ENCODE measurements at regions not wholly inside any gene's neighbourhood (a gene's known extent, or its start where the extent isn't known, plus 50 kb on each side); places are given as distances from the start of the nearest gene placed in this dataset.

GRCh38 chr6:146886587-146887446 is 288.0 kb downstream of the ADGB start (continued):
- TF ChIP-seq FLYWCH1 (CRISPR knock-in tag; IDR thresholded peaks at IDR 0.05) (no peak), ARHGAP35 (CRISPR knock-in tag; IDR thresholded peaks at IDR 0.05; ENCODE audit: borderline replicate concordance) (no peak)

GRCh38 chr6:146887447-146888077 is 288.8 kb downstream of the ADGB start:
- CTCF ChIA-PET (ENCODE audit: low intra/inter-chr PET ratio, low total read pairs): no interaction called here
- Histone ChIP-seq H3K36me3 (replicated peaks in 1 of 2; ENCODE audit: control insufficient read depth in 1 of 2, insufficient read depth in 2 of 2, low read length in 2 of 2) (no peaks in the 10 kb centered on the region), H3K4me2 (ENCODE audit: low read depth, low read length) (0 out of 2 replicates have a peak overlapping the region, but pooled peaks have one; percentile 5), H3K9me3 (ENCODE audit: low read length) (no peaks in the 10 kb centered on the region), H3K27ac (ENCODE audit: extremely low read length, insufficient read depth, low read length) (no peak overlapping the region), H4K20me1 (ENCODE audit: insufficient read depth, low read length) (no peaks in the 10 kb centered on the region), H3K9ac (ENCODE audit: insufficient read depth, low read depth, low read length) (no peak overlapping the region), H2AFZ (ENCODE audit: low read length) (no peak overlapping the region), H3K27me3 (ENCODE audit: control insufficient read depth in 1 of 2, insufficient read depth in 2 of 2, low read length in 2 of 2) (no peaks in the 10 kb centered on the region), H3K4me1 (ENCODE audit: insufficient read depth, low read length) (peaks cover 10% of the 10 kb centered on the region; the same call in 1 of the 2 replicates), H3K79me2 (ENCODE audit: insufficient read depth, low read length) (no peaks in the 10 kb centered on the region), H3K4me3 (replicated peaks in 1 of 3; ENCODE audit: insufficient read depth in 1 of 3, low read depth in 2 of 3, low read length in 3 of 3) (no peak overlapping the region)
- POLR2A ChIA-PET: no interaction called here
- WGBS (ENCODE audit: low lambda C conversion rate): 37% methylated on average over 7 of the region's 7 CpGs
- FAIRE-seq: peak; percentile 23
- intact Hi-C loops (cut with micrococcal nuclease; ENCODE audit: unreplicated experiment) (no loop called here), in situ Hi-C loops (cut with HindIII; ENCODE audit: extremely low pct_ligation_motif_present, low pct_unique_long_range_greater_than_20kb) (no loop called here)
- DNase-seq (ENCODE audit: low spot score): peak; percentile 11
- peak; percentile 34; the same call in 2 of the 3 replicates for ATAC-seq
- BruUV-seq (replicated peaks): no TSS peak
- no peak for TF ChIP-seq ZNF512B (CRISPR knock-in tag; IDR thresholded peaks at IDR 0.05; ENCODE audit: borderline replicate concordance)
- TF ChIP-seq CEBPB (IDR thresholded peaks at IDR 0.05; ENCODE audit: borderline replicate concordance, low read depth, low read length): peak; percentile 84
- no peak for TF ChIP-seq ARNT2 (CRISPR knock-in tag; IDR thresholded peaks at IDR 0.05; ENCODE audit: low read depth)
- TF ChIP-seq SIN3B (IDR thresholded peaks at IDR 0.05; ENCODE audit: low read length): no peak
- TF ChIP-seq CEBPG (CRISPR knock-in tag; IDR thresholded peaks at IDR 0.05): peak; percentile 88
- TF ChIP-seq ZNF878 (CRISPR knock-in tag; IDR thresholded peaks at IDR 0.05): no peak
- no peak for TF ChIP-seq ARHGAP35 (CRISPR knock-in tag; IDR thresholded peaks at IDR 0.05; ENCODE audit: borderline replicate concordance)
- no peak for TF ChIP-seq SKI (IDR thresholded peaks at IDR 0.05; ENCODE audit: partially characterized antibody)
- no peak for TF ChIP-seq ATM (IDR thresholded peaks at IDR 0.05; ENCODE audit: borderline replicate concordance)
- no peak for TF ChIP-seq ZKSCAN5 (CRISPR knock-in tag; IDR thresholded peaks at IDR 0.05)
- TF ChIP-seq AGO1 (IDR thresholded peaks at IDR 0.05; ENCODE audit: low read depth, low read length, poor library complexity, severe bottlenecking): no peak
- TF ChIP-seq ZNF687 (CRISPR knock-in tag; IDR thresholded peaks at IDR 0.05): no peak
- TF ChIP-seq NR2F6 (IDR thresholded peaks at IDR 0.05): 0 out of 2 replicates have a peak, but pooled peaks have one; percentile 24
- no peak for TF ChIP-seq NR2F6 (CRISPR knock-in tag; IDR thresholded peaks at IDR 0.05)
- 0 out of 2 replicates have a peak, but pooled peaks have one; percentile 27 for TF ChIP-seq BCL6 (CRISPR knock-in tag; IDR thresholded peaks at IDR 0.05)
